H9 (cell line): ENCODE measurements at regions not wholly inside any gene's neighbourhood (a gene's known extent, or its start where the extent isn't known, plus 50 kb on each side); places are given as distances from the start of the nearest gene placed in this dataset.

Source experiments
- DNase-seq: peaks from one replicate; pipeline ENCODE4 v3.0.0-alpha.2; 2017
- H2AFZ ChIP-seq: one replicate; pipeline ENCODE4 v1.6.1; 2013; ENCODE audit warnings: mild to moderate bottlenecking, low read length, control low read depth, moderate library complexity
- H2AK5ac ChIP-seq: 2 replicates; pipeline ENCODE4 v1.6.1; 2013; ENCODE audit warnings: low read length, control low read depth, mixed read lengths; ENCODE audit not compliant: insufficient read length
- H2BK120ac ChIP-seq: one replicate; pipeline ENCODE4 v1.6.1; 2013; ENCODE audit warnings: low read depth, mild to moderate bottlenecking, low read length, control low read depth, inconsistent platforms; ENCODE audit not compliant: poor library complexity, severe bottlenecking
- H2BK12ac ChIP-seq: 2 replicates; pipeline ENCODE4 v1.6.1; 2013; ENCODE audit warnings: low read length, control low read depth, mixed read lengths, low read depth; ENCODE audit not compliant: insufficient read length
- H2BK15ac ChIP-seq: 2 replicates; pipeline ENCODE4 v1.6.1; 2013; ENCODE audit warnings: low read depth, low read length, control low read depth
- H2BK20ac ChIP-seq: one replicate; pipeline ENCODE4 v1.6.1; 2013; ENCODE audit warnings: low read depth, mild to moderate bottlenecking, low read length, control low read depth, inconsistent platforms; ENCODE audit not compliant: poor library complexity, severe bottlenecking
- H2BK5ac ChIP-seq: 2 replicates; pipeline ENCODE4 v1.6.1; 2013; ENCODE audit warnings: low read length, control low read depth, mixed read lengths; ENCODE audit not compliant: insufficient read length
- H3K14ac ChIP-seq: 2 replicates; pipeline ENCODE4 v1.6.1; 2013; ENCODE audit warnings: low read length, control low read depth; ENCODE audit not compliant: insufficient read depth
- H3K18ac ChIP-seq: 2 replicates; pipeline ENCODE4 v1.6.1; 2013; ENCODE audit warnings: low read depth, mild to moderate bottlenecking, mixed read lengths, low read length, control low read depth; ENCODE audit not compliant: insufficient read length
- H3K23ac ChIP-seq: 2 replicates; pipeline ENCODE4 v1.6.1; 2013; ENCODE audit warnings: low read length, control low read depth, mixed read lengths, low read depth; ENCODE audit not compliant: insufficient read length
- H3K23me2 ChIP-seq: 2 replicates; pipeline ENCODE4 v1.6.1; 2013; ENCODE audit warnings: low read depth, mild to moderate bottlenecking, mixed read lengths, low read length, control low read depth; ENCODE audit not compliant: insufficient read length, poor library complexity, severe bottlenecking
- H3K27ac ChIP-seq: 2 replicates; pipeline ENCODE4 v1.5.1; 2013; ENCODE audit warnings: low read length, control low read depth, mixed read lengths, low read depth; ENCODE audit not compliant: insufficient read length
- H3K27me3 ChIP-seq: 2 replicates; pipeline ENCODE4 v1.6.1; 2013; ENCODE audit warnings: low read length, control low read depth, inconsistent platforms; ENCODE audit not compliant: insufficient read depth
- H3K4ac ChIP-seq: 2 replicates; pipeline ENCODE4 v1.6.1; 2013; ENCODE audit warnings: low read depth, mild to moderate bottlenecking, control low read depth, inconsistent platforms, low read length, moderate library complexity
- H3K4me1 ChIP-seq: 2 replicates; pipeline ENCODE4 v1.6.1; 2013; ENCODE audit warnings: low read length, control low read depth, inconsistent platforms; ENCODE audit not compliant: insufficient read depth
- H3K4me2 ChIP-seq: 2 replicates; pipeline ENCODE4 v1.6.1; 2013; ENCODE audit warnings: low read length, control low read depth, mixed read lengths; ENCODE audit not compliant: insufficient read length, insufficient read depth
- H3K56ac ChIP-seq: 2 replicates; pipeline ENCODE4 v1.6.1; 2013; ENCODE audit warnings: low read depth, mild to moderate bottlenecking, mixed read lengths, low read length, control low read depth; ENCODE audit not compliant: insufficient read length
- H3K79me1 ChIP-seq: 2 replicates; pipeline ENCODE4 v1.6.1; 2013; ENCODE audit warnings: low read depth, mild to moderate bottlenecking, moderate library complexity, low read length, control low read depth, inconsistent platforms; ENCODE audit not compliant: insufficient read depth, poor library complexity, severe bottlenecking
- H3K79me2 ChIP-seq: 2 replicates; pipeline ENCODE4 v1.6.1; 2013; ENCODE audit warnings: low read length, control low read depth, inconsistent platforms; ENCODE audit not compliant: insufficient read depth
- H3K9ac ChIP-seq: 2 replicates; pipeline ENCODE4 v1.6.1; 2013; ENCODE audit warnings: low read length, control low read depth, mixed read lengths; ENCODE audit not compliant: insufficient read length; ENCODE audit errors: extremely low read depth
- H3K9me3 ChIP-seq: one replicate; pipeline ENCODE4 v1.6.1; 2013; ENCODE audit warnings: low read depth, low read length, inconsistent platforms; ENCODE audit not compliant: control insufficient read depth
- H3T11ph ChIP-seq: one replicate; pipeline ENCODE4 v1.6.1; 2013; ENCODE audit warnings: mild to moderate bottlenecking, low read length, control low read depth, inconsistent platforms
- H4K20me1 ChIP-seq: one replicate; pipeline ENCODE4 v1.6.1; 2013; ENCODE audit not compliant: control insufficient read depth, insufficient read length, insufficient read depth
- H4K5ac ChIP-seq: 2 replicates; pipeline ENCODE4 v1.6.1; 2013; ENCODE audit warnings: low read depth, mild to moderate bottlenecking, mixed read lengths, low read length, control low read depth; ENCODE audit not compliant: insufficient read length
- H4K8ac ChIP-seq: replicated peaks from 2 replicates; pipeline ENCODE4 v1.6.1; 2013; ENCODE audit warnings: low read length, control low read depth, mixed read lengths, low read depth; ENCODE audit not compliant: insufficient read length
- H4K91ac ChIP-seq: 2 replicates; pipeline ENCODE4 v1.6.1; 2013; ENCODE audit warnings: low read depth, mild to moderate bottlenecking, moderate library complexity, mixed read lengths, low read length, control low read depth; ENCODE audit not compliant: insufficient read length
- H3K27ac Mint-ChIP-seq, 3 experiments: 2 replicates in 2 of 3; 3 replicates in 1 of 3; pipeline ENCODE4 v1.8.0; 2020 to 2021; ENCODE audit warnings: mixed read lengths in 3 of 3, mild to moderate bottlenecking in 1 of 3, moderate library complexity in 1 of 3
- H3K27me3 Mint-ChIP-seq: 2 replicates; pipeline ENCODE4 v1.8.0; 2021; ENCODE audit warnings: low read depth, mild to moderate bottlenecking, moderate library complexity, mixed read lengths
- H3K36me3 Mint-ChIP-seq, 3 experiments: 2 replicates in 2 of 3; 3 replicates in 1 of 3; pipeline ENCODE4 v1.8.0; 2020 to 2021; ENCODE audit warnings: low read depth in 3 of 3, mixed read lengths in 3 of 3; ENCODE audit not compliant: insufficient read depth in 1 of 3
- H3K4me1 Mint-ChIP-seq, 2 experiments: 2 replicates each; pipeline ENCODE4 v1.8.0; 2020; ENCODE audit warnings: mixed read lengths in 2 of 2
- H3K4me3 Mint-ChIP-seq, 2 experiments: 2 replicates in 1 of 2; 3 replicates in 1 of 2; pipeline ENCODE4 v1.8.0; 2020 to 2021; ENCODE audit warnings: mild to moderate bottlenecking in 2 of 2, mixed read lengths in 2 of 2, moderate library complexity in 1 of 2
- H3K9me3 Mint-ChIP-seq, 2 experiments: 2 replicates in 1 of 2; 3 replicates in 1 of 2; pipeline ENCODE4 v1.8.0; 2020; ENCODE audit warnings: mild to moderate bottlenecking in 2 of 2, mixed read lengths in 2 of 2, moderate library complexity in 1 of 2
- CTCF ChIP-seq: fragments of 200-600 bp; sonication (generic); conservative IDR thresholded peaks from 3 replicates; pipeline ENCODE4 v1.8.0; 2021; ENCODE audit warnings: antibody characterized with exemption, mild to moderate bottlenecking
- WGBS: extraction: QIAGEN DNeasy Blood & Tissue Kit; methylation state at CpG from one replicate; pipeline ENCODE4 v1.1.7; 2013; ENCODE audit warnings: missing lambda C conversion rate, low lambda C conversion rate, mixed read lengths; ENCODE audit not compliant: insufficient read length; ENCODE audit errors: extremely low coverage; 5-methylcytosine and 5-hydroxymethylcytosine counted together

- DNase-seq = no peak
- no peak overlapping the region for H3K4me2 ChIP-seq
- H3K4me1 ChIP-seq = peaks cover 18% of the 10 kb centered on the region; the same call in 1 of the 2 replicates
- H3K9me3 Mint-ChIP-seq = peaks cover 54 to 67% of the 10 kb centered on the region in 2 experiments
- 0 out of 2 replicates have a peak, but pooled peaks cover 2% of the 10 kb centered on the region for H3K79me2 ChIP-seq
- H4K91ac ChIP-seq = no peak overlapping the region
- no peak overlapping the region for H3K18ac ChIP-seq
- no peaks in the 10 kb centered on the region for H4K20me1 ChIP-seq
- H3K27me3 Mint-ChIP-seq = peaks cover 67% of the 10 kb centered on the region
- H3K4me3 Mint-ChIP-seq = no peak overlapping the region; a peak in 1 of 5 replicates
- H2BK15ac ChIP-seq = no peak overlapping the region; the same call in 1 of the 2 replicates
- H2AK5ac ChIP-seq = no peak overlapping the region
- H3K23me2 ChIP-seq = peaks cover 13% of the 10 kb centered on the region
- H3K79me1 ChIP-seq = no peaks in the 10 kb centered on the region
- no peak overlapping the region for H4K8ac ChIP-seq
- WGBS = no CpG with 5 or more reads among the region's 3 CpGs
- H2BK120ac ChIP-seq = no peak overlapping the region
- H2BK12ac ChIP-seq = no peak overlapping the region
- no peaks in the 10 kb centered on the region for H3K9me3 ChIP-seq
- H3K27me3 ChIP-seq = peaks cover 13% of the 10 kb centered on the region; the same call in 1 of the 2 replicates
- H3K9ac ChIP-seq = no peak overlapping the region
- peaks cover 2 to 14% (median 14%) of the 10 kb centered on the region in 3 experiments; a peak in 6 of 7 replicates for H3K36me3 Mint-ChIP-seq
- H3K56ac ChIP-seq = no peak overlapping the region
- H3K27ac ChIP-seq = no peak overlapping the region
- peak overlapping the region; percentile 50; the same call in 1 of the 2 replicates for H3K14ac ChIP-seq
- no peak overlapping the region for H2BK5ac ChIP-seq
- no peak overlapping the region for H3T11ph ChIP-seq
- TF ChIP-seq CTCF = no peak
- no peak overlapping the region for H4K5ac ChIP-seq
- H3K27ac Mint-ChIP-seq = peak overlapping the region in 1 of 3 experiments; percentile 80; a peak in 2 of 7 replicates
- peaks cover 35 to 54% of the 10 kb centered on the region in 2 experiments for H3K4me1 Mint-ChIP-seq
- H3K23ac ChIP-seq = no peak overlapping the region
- H2BK20ac ChIP-seq = no peak overlapping the region
- no peak overlapping the region for H3K4ac ChIP-seq
- no peak overlapping the region for H2AFZ ChIP-seq
These were observed 67.0 kb upstream of the BCOR start for GRCh38 chrX:40164751-40165150.
